GM20000 (cell line): ENCODE measurements at regions not wholly inside any gene's neighbourhood (a gene's known extent, or its start where the extent isn't known, plus 50 kb on each side); places are given as distances from the start of the nearest gene placed in this dataset.
"Not testable (repeated sequence)": the region's sequence is repeated elsewhere in the genome, so short reads cannot be mapped to it uniquely, and the experiment has no call there.

Experiments
- DNase-seq: peaks from one replicate; pipeline ENCODE4 v3.0.0; 2012; ENCODE audit warnings: low spot score
- CTCF ChIP-seq: IDR thresholded peaks from 2 replicates; pipeline ENCODE4 v1.5.1; 2012; ENCODE audit warnings: mild to moderate bottlenecking, control low read depth; ENCODE audit errors: extremely low read depth, missing control alignments

GRCh38 chr6:82624251-82624650 lies 260.6 kb downstream of the TPBG start:
- TF ChIP-seq CTCF: no peak
- no peak for DNase-seq

- not testable (repeated sequence) for DNase-seq
Observed at GRCh38 chr6:82626946-82627345, 263.3 kb downstream of the TPBG start.

GRCh38 chr6:82629921-82630320 lies 266.3 kb downstream of the TPBG start:
- no peak for DNase-seq
- TF ChIP-seq CTCF: no peak

- no peak for TF ChIP-seq CTCF
- DNase-seq: no peak
Observed at GRCh38 chr6:82641677-82642076, 278.1 kb downstream of the TPBG start.

GRCh38 chr6:82645536-82646230 lies 282.1 kb downstream of the TPBG start:
- no peak for TF ChIP-seq CTCF
- DNase-seq: no peak

- no peak for DNase-seq
- TF ChIP-seq CTCF: no peak
Observed at GRCh38 chr6:82646231-82646615, 282.6 kb downstream of the TPBG start.

- no peak for TF ChIP-seq CTCF
- no peak for DNase-seq
Observed at GRCh38 chr6:82651845-82652335, 288.3 kb downstream of the TPBG start.

GRCh38 chr6:82679232-82679631 lies 315.6 kb downstream of the TPBG start:
- no peak for TF ChIP-seq CTCF
- no peak for DNase-seq
